H1 (cell line): ENCODE measurements at regions not wholly inside any gene's neighbourhood (a gene's known extent, or its start where the extent isn't known, plus 50 kb on each side); places are given as distances from the start of the nearest gene placed in this dataset.

Source experiments
- ATF3 ChIP-seq: IDR thresholded peaks from 2 replicates; pipeline ENCODE4 v1.6.1; 2011; ENCODE audit warnings: low read depth, mild to moderate bottlenecking, low read length; ENCODE audit not compliant: insufficient read depth
- BACH1 ChIP-seq: IDR thresholded peaks from 2 replicates; pipeline ENCODE4 v1.6.1; 2012; ENCODE audit warnings: low read length, improper control_type of control experiment
- BRCA1 ChIP-seq: IDR thresholded peaks from 2 replicates; pipeline ENCODE4 v1.6.1; 2012; ENCODE audit warnings: low read depth, low read length, improper control_type of control experiment
- CHD7 ChIP-seq: fragments of 300-600 bp; sonication (generic); IDR thresholded peaks from 2 replicates; pipeline ENCODE4 v1.7.1; 2012; ENCODE audit warnings: low read length, moderate library complexity, mild to moderate bottlenecking, inconsistent platforms; ENCODE audit not compliant: insufficient replicate concordance
- CTBP2 ChIP-seq: IDR thresholded peaks from 2 replicates; pipeline ENCODE4 v1.7.0; 2011; ENCODE audit warnings: borderline replicate concordance, mild to moderate bottlenecking, moderate library complexity, mixed read lengths, low read length; ENCODE audit not compliant: insufficient read depth, insufficient read length
- POU5F1 ChIP-seq: IDR thresholded peaks from 2 replicates; pipeline ENCODE4 v1.6.1; 2011; ENCODE audit warnings: low read depth, mild to moderate bottlenecking, low read length, moderate library complexity
- TCF12 ChIP-seq: IDR thresholded peaks from 2 replicates; pipeline ENCODE4 v1.6.1; 2011; ENCODE audit warnings: low read depth, mild to moderate bottlenecking, low read length

GRCh38 chr14:49050822-49051221 lies 535.4 kb downstream of the RPS29 start (continued):
- TF ChIP-seq CHD7 (no peak), ATF3 (no peak), BRCA1 (no peak), TCF12 (no peak), POU5F1 (no peak), BACH1 (no peak), CTBP2 (no peak)
- TF ChIP-seq, all 59 proteins: peak for 0
